ENCODE measurements at regions not wholly inside any gene's neighbourhood (a gene's known extent, or its start where the extent isn't known, plus 50 kb on each side); places are given as distances from the start of the nearest gene placed in this dataset.

DNA sequence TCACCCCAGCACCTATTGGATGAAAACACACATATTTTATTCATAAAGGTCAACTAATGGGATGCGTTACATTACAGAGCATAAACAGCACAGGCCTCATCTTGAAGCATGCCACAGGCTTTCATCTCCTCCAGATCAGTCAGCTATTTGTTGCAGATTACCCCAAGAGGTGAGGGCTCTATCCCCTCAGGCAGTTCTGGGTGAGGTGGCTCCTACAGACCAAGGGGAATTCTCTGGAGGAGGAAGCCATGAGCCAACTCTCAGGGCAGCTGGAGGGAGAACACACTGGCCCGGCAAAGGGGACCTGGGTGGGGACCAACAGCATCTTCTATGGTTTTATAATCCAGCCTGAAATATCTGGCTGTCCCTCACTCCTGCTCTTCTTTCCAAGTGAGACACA is 126.4 kb upstream of the BTBD3 start:
- TF ChIP-seq, protein P1, sequence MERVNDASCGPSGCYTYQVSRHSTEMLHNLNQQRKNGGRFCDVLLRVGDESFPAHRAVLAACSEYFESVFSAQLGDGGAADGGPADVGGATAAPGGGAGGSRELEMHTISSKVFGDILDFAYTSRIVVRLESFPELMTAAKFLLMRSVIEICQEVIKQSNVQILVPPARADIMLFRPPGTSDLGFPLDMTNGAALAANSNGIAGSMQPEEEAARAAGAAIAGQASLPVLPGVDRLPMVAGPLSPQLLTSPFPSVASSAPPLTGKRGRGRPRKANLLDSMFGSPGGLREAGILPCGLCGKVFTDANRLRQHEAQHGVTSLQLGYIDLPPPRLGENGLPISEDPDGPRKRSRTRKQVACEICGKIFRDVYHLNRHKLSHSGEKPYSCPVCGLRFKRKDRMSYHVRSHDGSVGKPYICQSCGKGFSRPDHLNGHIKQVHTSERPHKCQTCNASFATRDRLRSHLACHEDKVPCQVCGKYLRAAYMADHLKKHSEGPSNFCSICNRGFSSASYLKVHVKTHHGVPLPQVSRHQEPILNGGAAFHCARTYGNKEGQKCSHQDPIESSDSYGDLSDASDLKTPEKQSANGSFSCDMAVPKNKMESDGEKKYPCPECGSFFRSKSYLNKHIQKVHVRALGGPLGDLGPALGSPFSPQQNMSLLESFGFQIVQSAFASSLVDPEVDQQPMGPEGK (CRISPR knock-in tag; IDR thresholded peaks at IDR 0.05; ENCODE audit: borderline replicate concordance) = no peak
- no peak for TF ChIP-seq ARNTL (CRISPR knock-in tag; IDR thresholded peaks at IDR 0.05; ENCODE audit: borderline replicate concordance, low read depth)
- TF ChIP-seq ZNF8 (CRISPR knock-in tag; IDR thresholded peaks at IDR 0.05) = no peak
- no peak for TF ChIP-seq BACH2 (CRISPR knock-in tag; IDR thresholded peaks at IDR 0.05; ENCODE audit: borderline replicate concordance)
- TF ChIP-seq, protein P2, sequence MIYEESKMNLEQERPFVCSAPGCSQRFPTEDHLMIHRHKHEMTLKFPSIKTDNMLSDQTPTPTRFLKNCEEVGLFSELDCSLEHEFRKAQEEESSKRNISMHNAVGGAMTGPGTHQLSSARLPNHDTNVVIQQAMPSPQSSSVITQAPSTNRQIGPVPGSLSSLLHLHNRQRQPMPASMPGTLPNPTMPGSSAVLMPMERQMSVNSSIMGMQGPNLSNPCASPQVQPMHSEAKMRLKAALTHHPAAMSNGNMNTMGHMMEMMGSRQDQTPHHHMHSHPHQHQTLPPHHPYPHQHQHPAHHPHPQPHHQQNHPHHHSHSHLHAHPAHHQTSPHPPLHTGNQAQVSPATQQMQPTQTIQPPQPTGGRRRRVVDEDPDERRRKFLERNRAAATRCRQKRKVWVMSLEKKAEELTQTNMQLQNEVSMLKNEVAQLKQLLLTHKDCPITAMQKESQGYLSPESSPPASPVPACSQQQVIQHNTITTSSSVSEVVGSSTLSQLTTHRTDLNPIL (CRISPR knock-in tag; IDR thresholded peaks at IDR 0.05; ENCODE audit: low read depth) = no peak
- TF ChIP-seq GLIS3 (CRISPR knock-in tag; IDR thresholded peaks at IDR 0.05) = no peak
- TF ChIP-seq ESRRG (CRISPR knock-in tag; IDR thresholded peaks at IDR 0.05) = no peak
- no peak for TF ChIP-seq RARB (CRISPR knock-in tag; IDR thresholded peaks at IDR 0.05)
